HL-60 (cell line): ENCODE measurements at regions not wholly inside any gene's neighbourhood (a gene's known extent, or its start where the extent isn't known, plus 50 kb on each side); places are given as distances from the start of the nearest gene placed in this dataset.

Experiments used
- DNase-seq, 2 experiments: peaks; one replicate each; pipeline ENCODE4 v3.0.0-alpha.2; 2010 to 2020; ENCODE audit warnings: low read depth in 1 of 2, low spot score in 1 of 2
- H3K27ac ChIP-seq: fragments of 250-450 bp; sonication (Bioruptor Pico); replicated peaks from 2 replicates; pipeline ENCODE4 v1.5.1; 2020; ENCODE audit warnings: mild to moderate bottlenecking, moderate library complexity
- H3K27me3 ChIP-seq: fragments of 250-450 bp; sonication (Bioruptor Pico); 2 replicates; pipeline ENCODE4 v1.5.1; 2021; ENCODE audit warnings: mild to moderate bottlenecking, moderate library complexity; ENCODE audit not compliant: insufficient read depth, poor library complexity, severe bottlenecking
- H3K4me3 ChIP-seq: replicated peaks from 2 replicates; pipeline ENCODE4 v1.5.1; 2011; ENCODE audit warnings: mild to moderate bottlenecking, control low read depth, low read length; ENCODE audit not compliant: insufficient read depth
- CTCF ChIP-seq: IDR thresholded peaks from one replicate; pipeline ENCODE4 v1.5.1; 2011; ENCODE audit warnings: low read length, control low read depth, inconsistent platforms; ENCODE audit not compliant: insufficient read depth
- GABPA ChIP-seq: IDR thresholded peaks from 2 replicates; pipeline ENCODE4 v1.6.1; 2012; ENCODE audit warnings: low read depth
- POLR2AphosphoS5 ChIP-seq: IDR thresholded peaks from 2 replicates; pipeline ENCODE4 v1.6.1; 2012; ENCODE audit warnings: low read depth
- REST ChIP-seq: IDR thresholded peaks from 2 replicates; pipeline ENCODE4 v1.6.1; 2012; ENCODE audit warnings: low read depth; ENCODE audit not compliant: insufficient replicate concordance
- SPI1 ChIP-seq: IDR thresholded peaks from 2 replicates; pipeline ENCODE4 v1.6.1; 2012; ENCODE audit warnings: low read depth, mild to moderate bottlenecking, borderline replicate concordance

- DNase-seq = no peak
- Histone ChIP-seq H3K27me3 (no peaks in the 10 kb centered on the region), H3K4me3 (no peak overlapping the region), H3K27ac (no peak overlapping the region)
- TF ChIP-seq CTCF = no peak
- TF ChIP-seq REST = no peak
- no peak for TF ChIP-seq GABPA
- no peak for TF ChIP-seq POLR2AphosphoS5
Measured at GRCh38 chr3:161950318-161950868, 453.8 kb downstream of the OTOL1 start.

- no peaks in the 10 kb centered on the region for H3K27me3 ChIP-seq
- H3K4me3 ChIP-seq = no peak overlapping the region
- H3K27ac ChIP-seq = no peak overlapping the region
- no peak for DNase-seq
- TF ChIP-seq CTCF (no peak), REST (no peak), GABPA (no peak), SPI1 (no peak), POLR2AphosphoS5 (no peak)
Measured at GRCh38 chr3:161957467-161957866, 460.9 kb downstream of the OTOL1 start.

- Histone ChIP-seq H3K4me3 (no peak overlapping the region), H3K27ac (no peak overlapping the region), H3K27me3 (no peaks in the 10 kb centered on the region)
- TF ChIP-seq REST (no peak), POLR2AphosphoS5 (no peak), CTCF (no peak), SPI1 (no peak), GABPA (no peak)
- no peak for DNase-seq
Measured at GRCh38 chr3:161964857-161965256, 468.2 kb downstream of the OTOL1 start.
